GM23248 (cell line): ENCODE measurements at regions not wholly inside any gene's neighbourhood (a gene's known extent, or its start where the extent isn't known, plus 50 kb on each side); places are given as distances from the start of the nearest gene placed in this dataset.

Source experiments
- EZH2 ChIP-seq: fragments of 200-600 bp; sonication (generic); IDR thresholded peaks from 2 replicates; pipeline ENCODE4 v1.6.1; 2018; ENCODE audit warnings: antibody characterized with exemption, mild to moderate bottlenecking; ENCODE audit not compliant: insufficient read depth, poor library complexity, severe bottlenecking
- EZH2phosphoT487 ChIP-seq: fragments of 200-600 bp; sonication (generic); IDR thresholded peaks from 2 replicates; pipeline ENCODE4 v1.6.1; 2018; ENCODE audit warnings: antibody characterized with exemption, moderate library complexity, mild to moderate bottlenecking, low read depth; ENCODE audit not compliant: insufficient read depth

GRCh38 chr1:193766329-193766728 is 579.9 kb upstream of the B3GALT2 start:
- TF ChIP-seq EZH2 (no peak), EZH2phosphoT487 (no peak)
